Vagina (tissue), 2 donors: ENCODE measurements at regions not wholly inside any gene's neighbourhood (a gene's known extent, or its start where the extent isn't known, plus 50 kb on each side); places are given as distances from the start of the nearest gene placed in this dataset.

ENCODE experiments used
- DNase-seq, 2 donors: peaks; one replicate each; pipeline ENCODE4 v3.0.0-alpha.2; 2017; ENCODE audit errors: extremely low spot score in 2 of 2
- H3K27ac ChIP-seq: fragments of 200-600 bp; sonication (generic); one replicate; pipeline ENCODE4 v1.5.1; 2019
- H3K27me3 ChIP-seq: fragments of 200-600 bp; sonication (generic); one replicate; pipeline ENCODE4 v1.5.1; 2019
- H3K36me3 ChIP-seq, 2 donors: fragments of 200-600 bp; sonication (generic); one replicate each; pipeline ENCODE4 v1.5.1; 2017 to 2019
- H3K4me1 ChIP-seq: fragments of 200-600 bp; sonication (generic); one replicate; pipeline ENCODE4 v1.5.1; 2019
- H3K4me3 ChIP-seq, 2 donors: fragments of 200-600 bp; sonication (generic); 1 replicate in 1 of 2; 2 replicates in 1 of 2; pipeline ENCODE4 v1.5.1; 2016 to 2019
- H3K9me3 ChIP-seq: fragments of 200-600 bp; sonication (generic); one replicate; pipeline ENCODE4 v1.5.1; 2019
- CTCF ChIP-seq, 3 experiments: fragments of 450-650 bp in 2 of 3; fragments of 200-600 bp in 1 of 3; sonication (generic) in 1 of 3; IDR thresholded peaks; one replicate each; pipeline ENCODE4 v1.5.1; 2017 to 2019; ENCODE audit warnings: antibody characterized with exemption in 3 of 3, mild to moderate bottlenecking in 2 of 3, moderate library complexity in 2 of 3
- POLR2A ChIP-seq, 2 donors: fragments of 450-650 bp; IDR thresholded peaks; one replicate each; pipeline ENCODE4 v1.6.1; 2017; ENCODE audit warnings: antibody characterized with exemption in 2 of 2, mild to moderate bottlenecking in 2 of 2, moderate library complexity in 2 of 2
- POLR2AphosphoS5 ChIP-seq, 2 donors: sonication (generic); formaldehyde crosslinking; IDR thresholded peaks; one replicate each; pipeline ENCODE4 v1.9.0; 2017; ENCODE audit warnings: antibody characterized with exemption in 2 of 2, mild to moderate bottlenecking in 2 of 2, low read depth in 1 of 2; ENCODE audit not compliant: insufficient read depth in 1 of 2
- intact Hi-C: fragments of 100-400 bp; cut with DNase I; formaldehyde crosslinking; loops from one replicate; pipeline ENCODE4 v1.15.1; 2023

GRCh38 chr3:80556763-80557162, 789.0 kb upstream of the ROBO1 start:
- no peak for DNase-seq
- Histone ChIP-seq H3K27me3 (no peaks in the 10 kb centered on the region), H3K4me1 (no peaks in the 10 kb centered on the region), H3K36me3 (no peaks in the 10 kb centered on the region), H3K9me3 (no peaks in the 10 kb centered on the region), H3K27ac (no peak overlapping the region), H3K4me3 (no peak overlapping the region)
- no peak for TF ChIP-seq POLR2A (IDR thresholded peaks at IDR 0.05)
- TF ChIP-seq POLR2AphosphoS5 (IDR thresholded peaks at IDR 0.05; ENCODE audit: insufficient read depth in 1 of 2, low read depth in 1 of 2): no peak
- no peak for TF ChIP-seq CTCF (IDR thresholded peaks at IDR 0.05)
- intact Hi-C loops: no loop called here

GRCh38 chr3:80554304-80554703, 786.5 kb upstream of the ROBO1 start:
- no peak for DNase-seq
- no peak overlapping the region for H3K27ac ChIP-seq
- no peaks in the 10 kb centered on the region for H3K4me1 ChIP-seq
- no peak for TF ChIP-seq POLR2A (IDR thresholded peaks at IDR 0.05)
- TF ChIP-seq CTCF (IDR thresholded peaks at IDR 0.05): no peak
- no peak for TF ChIP-seq POLR2AphosphoS5 (IDR thresholded peaks at IDR 0.05; ENCODE audit: insufficient read depth in 1 of 2, low read depth in 1 of 2)
- no peaks in the 10 kb centered on the region for H3K9me3 ChIP-seq
- intact Hi-C loops: no loop called here
- no peaks in the 10 kb centered on the region for H3K36me3 ChIP-seq
- H3K4me3 ChIP-seq: no peak overlapping the region
- H3K27me3 ChIP-seq: no peaks in the 10 kb centered on the region

- no peaks in the 10 kb centered on the region for H3K36me3 ChIP-seq
- no peak overlapping the region for H3K27ac ChIP-seq
- H3K4me1 ChIP-seq: no peaks in the 10 kb centered on the region
- no peak for TF ChIP-seq POLR2AphosphoS5 (IDR thresholded peaks at IDR 0.05; ENCODE audit: insufficient read depth in 1 of 2, low read depth in 1 of 2)
- TF ChIP-seq POLR2A (IDR thresholded peaks at IDR 0.05): no peak
- no peak for TF ChIP-seq CTCF (IDR thresholded peaks at IDR 0.05)
- no peaks in the 10 kb centered on the region for H3K9me3 ChIP-seq
- no peak for DNase-seq
- H3K27me3 ChIP-seq: no peaks in the 10 kb centered on the region
- intact Hi-C loops: no loop called here
- H3K4me3 ChIP-seq: no peak overlapping the region
These were observed 785.4 kb upstream of the ROBO1 start for GRCh38 chr3:80553211-80553610.

- no peak for DNase-seq
- no peaks in the 10 kb centered on the region for H3K36me3 ChIP-seq
- H3K27me3 ChIP-seq: no peaks in the 10 kb centered on the region
- no peak overlapping the region for H3K4me3 ChIP-seq
- TF ChIP-seq CTCF (IDR thresholded peaks at IDR 0.05) (no peak), POLR2AphosphoS5 (IDR thresholded peaks at IDR 0.05; ENCODE audit: insufficient read depth in 1 of 2, low read depth in 1 of 2) (no peak)
- H3K9me3 ChIP-seq: no peaks in the 10 kb centered on the region
- H3K27ac ChIP-seq: no peak overlapping the region
- H3K4me1 ChIP-seq: no peaks in the 10 kb centered on the region
- intact Hi-C loops: no loop called here
These were observed 782.4 kb upstream of the ROBO1 start for GRCh38 chr3:80550174-80550573.

GRCh38 chr3:80549173-80549572, 781.4 kb upstream of the ROBO1 start:
- no peak for DNase-seq
- Histone ChIP-seq H3K4me3 (no peak overlapping the region), H3K4me1 (no peaks in the 10 kb centered on the region), H3K36me3 (no peaks in the 10 kb centered on the region), H3K27ac (no peak overlapping the region), H3K27me3 (no peaks in the 10 kb centered on the region), H3K9me3 (no peaks in the 10 kb centered on the region)
- no peak for TF ChIP-seq POLR2A (IDR thresholded peaks at IDR 0.05)
- intact Hi-C loops: no loop called here

GRCh38 chr3:80543154-80543553, 775.4 kb upstream of the ROBO1 start:
- H3K4me3 ChIP-seq: no peak overlapping the region
- H3K27ac ChIP-seq: no peak overlapping the region
- H3K4me1 ChIP-seq: no peaks in the 10 kb centered on the region
- no peaks in the 10 kb centered on the region for H3K27me3 ChIP-seq
- H3K36me3 ChIP-seq: no peaks in the 10 kb centered on the region
- no peaks in the 10 kb centered on the region for H3K9me3 ChIP-seq
- intact Hi-C loops: no loop called here
- TF ChIP-seq CTCF (IDR thresholded peaks at IDR 0.05) (no peak), POLR2AphosphoS5 (IDR thresholded peaks at IDR 0.05; ENCODE audit: insufficient read depth in 1 of 2, low read depth in 1 of 2) (no peak), POLR2A (IDR thresholded peaks at IDR 0.05) (no peak)
- DNase-seq: no peak
